ENCODE measurements at regions not wholly inside any gene's neighbourhood (a gene's known extent, or its start where the extent isn't known, plus 50 kb on each side); places are given as distances from the start of the nearest gene placed in this dataset.

GRCh38 chr7:81468526-81468925 lies 301.3 kb downstream of the HGF start:
- ATAC-seq (ENCODE audit: poor library complexity) (no peak), DNase-seq (no peak)
- CTCF ChIA-PET, result no interaction called here
- H3K36me3 ChIP-seq (ENCODE audit: insufficient read depth, low read length), result no peaks in the 10 kb centered on the region
- POLR2A ChIA-PET, result no interaction called here
- H3K27ac ChIP-seq (ENCODE audit: low read depth in 1 of 2, low read length in 2 of 2), result no peak overlapping the region
- Mint-ChIP-seq H3K9me3 (no peaks in the 10 kb centered on the region), H3K4me3 (no peak overlapping the region), H3K27ac (no peak overlapping the region), H3K4me1 (ENCODE audit: low read depth) (no peaks in the 10 kb centered on the region), H3K27me3 (no peaks in the 10 kb centered on the region), H3K36me3 (ENCODE audit: low read depth) (no peaks in the 10 kb centered on the region)
- no peaks in the 10 kb centered on the region for H3K27me3 ChIP-seq (ENCODE audit: control insufficient read depth in 1 of 2, insufficient read depth in 2 of 2, low read length in 2 of 2)
- no peak overlapping the region for H3K4me3 ChIP-seq (ENCODE audit: low read length)
- H3K9me3 ChIP-seq (ENCODE audit: control insufficient read depth in 1 of 2, insufficient read depth in 1 of 2, low read length in 2 of 2), result no peaks in the 10 kb centered on the region
- no peak for TF ChIP-seq CTCF (IDR thresholded peaks at IDR 0.05)
- intact Hi-C loops (cut with DNase I, micrococcal nuclease), result no loop called here
- H3K4me1 ChIP-seq (ENCODE audit: insufficient read depth, low read length), result no peaks in the 10 kb centered on the region

DNA sequence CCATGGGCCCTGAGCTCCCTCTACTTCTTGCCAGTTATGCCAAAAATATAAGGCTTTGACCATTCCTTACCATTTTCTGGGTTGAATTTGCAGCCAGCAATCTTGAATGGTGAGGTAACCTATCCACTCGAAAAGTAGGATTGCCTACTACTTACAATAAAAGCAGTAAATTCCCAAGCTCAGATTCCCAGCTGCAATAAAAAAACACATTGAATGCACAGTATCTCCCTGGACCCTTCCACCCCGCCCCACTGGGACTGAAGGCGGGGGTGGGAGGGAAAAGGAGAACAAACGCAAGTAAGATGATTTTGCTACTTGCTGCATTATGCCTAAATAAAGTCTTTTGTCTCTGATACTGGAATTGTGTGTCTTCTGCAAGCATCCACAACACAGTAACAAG lies 301.9 kb downstream of the HGF start:
- no peaks in the 10 kb centered on the region for H3K36me3 ChIP-seq (ENCODE audit: insufficient read depth, low read length)
- H3K9me3 ChIP-seq (ENCODE audit: control insufficient read depth in 1 of 2, insufficient read depth in 1 of 2, low read length in 2 of 2), result no peaks in the 10 kb centered on the region
- H3K4me3 ChIP-seq (ENCODE audit: low read length), result no peak overlapping the region
- H3K4me1 ChIP-seq (ENCODE audit: insufficient read depth, low read length), result no peaks in the 10 kb centered on the region
- H3K4me1 Mint-ChIP-seq (ENCODE audit: low read depth), result no peaks in the 10 kb centered on the region
- ChIA-PET POLR2A (no interaction called here), CTCF (no interaction called here)
- H3K27me3 Mint-ChIP-seq, result no peaks in the 10 kb centered on the region
- H3K4me3 Mint-ChIP-seq, result no peak overlapping the region
- DNase-seq (no peak), ATAC-seq (ENCODE audit: poor library complexity) (no peak)
- no peaks in the 10 kb centered on the region for H3K9me3 Mint-ChIP-seq
- no peak overlapping the region for H3K27ac ChIP-seq (ENCODE audit: low read depth in 1 of 2, low read length in 2 of 2)
- H3K36me3 Mint-ChIP-seq (ENCODE audit: low read depth), result no peaks in the 10 kb centered on the region
- no peaks in the 10 kb centered on the region for H3K27me3 ChIP-seq (ENCODE audit: control insufficient read depth in 1 of 2, insufficient read depth in 2 of 2, low read length in 2 of 2)
- TF ChIP-seq CTCF (IDR thresholded peaks at IDR 0.05), result no peak
- intact Hi-C loops (cut with DNase I, micrococcal nuclease), result no loop called here
- no peak overlapping the region for H3K27ac Mint-ChIP-seq

GRCh38 chr7:81462672-81463071 lies 307.2 kb downstream of the HGF start:
- H3K36me3 ChIP-seq (ENCODE audit: insufficient read depth, low read length), result no peaks in the 10 kb centered on the region
- H3K4me3 ChIP-seq (ENCODE audit: low read length), result no peak overlapping the region
- POLR2A ChIA-PET, result no interaction called here
- H3K27me3 ChIP-seq (ENCODE audit: control insufficient read depth in 1 of 2, insufficient read depth in 2 of 2, low read length in 2 of 2), result no peaks in the 10 kb centered on the region
- H3K27ac ChIP-seq (ENCODE audit: low read depth in 1 of 2, low read length in 2 of 2), result no peak overlapping the region
- CTCF ChIA-PET, result no interaction called here
- Mint-ChIP-seq H3K4me1 (ENCODE audit: low read depth) (no peaks in the 10 kb centered on the region), H3K9me3 (no peaks in the 10 kb centered on the region), H3K36me3 (ENCODE audit: low read depth) (no peaks in the 10 kb centered on the region), H3K27ac (no peak overlapping the region), H3K4me3 (no peak overlapping the region), H3K27me3 (no peaks in the 10 kb centered on the region)
- H3K9me3 ChIP-seq (ENCODE audit: control insufficient read depth in 1 of 2, insufficient read depth in 1 of 2, low read length in 2 of 2), result peaks cover 0 to 3% of the 10 kb centered on the region in 2 experiments
- intact Hi-C loops (cut with DNase I, micrococcal nuclease), result no loop called here
- TF ChIP-seq CTCF (IDR thresholded peaks at IDR 0.05), result no peak
- H3K4me1 ChIP-seq (ENCODE audit: insufficient read depth, low read length), result no peaks in the 10 kb centered on the region
- DNase-seq, result no peak
- no peak for ATAC-seq (ENCODE audit: poor library complexity)
